HG02884 (cell line): ENCODE measurements at regions not wholly inside any gene's neighbourhood (a gene's known extent, or its start where the extent isn't known, plus 50 kb on each side); places are given as distances from the start of the nearest gene placed in this dataset.

Experiments used
- ATAC-seq: cut with Tn5 transposase; IDR thresholded peaks from one replicate; pipeline ENCODE4 v1.9.1; 2021; ENCODE audit warnings: mild to moderate bottlenecking, moderate library complexity; ENCODE audit not compliant: unreplicated experiment

GRCh38 chr1:114342376-114342775, 168.6 kb downstream of the TRIM33 start:
- no peak for ATAC-seq

DNA sequence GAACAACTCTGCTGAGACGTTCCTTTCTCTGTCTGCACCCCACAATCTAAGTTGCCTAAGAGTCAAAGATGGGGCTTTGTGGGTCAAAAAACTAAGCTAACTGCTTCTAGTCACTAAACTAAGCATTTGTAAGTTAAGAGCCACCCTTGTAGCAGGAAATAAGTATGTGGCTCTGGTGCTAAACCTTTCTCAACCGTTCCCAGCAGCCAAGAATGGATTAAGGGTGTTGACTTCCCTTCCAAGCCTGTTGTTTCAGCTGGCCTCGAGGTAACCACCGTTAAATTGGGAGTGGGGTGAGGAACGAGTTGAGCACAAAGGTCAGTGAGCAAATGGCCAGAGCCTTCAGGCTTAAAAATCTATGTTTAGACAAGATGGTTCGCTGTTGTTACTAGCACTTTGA, 169.1 kb downstream of the TRIM33 start:
- no peak for ATAC-seq

DNA sequence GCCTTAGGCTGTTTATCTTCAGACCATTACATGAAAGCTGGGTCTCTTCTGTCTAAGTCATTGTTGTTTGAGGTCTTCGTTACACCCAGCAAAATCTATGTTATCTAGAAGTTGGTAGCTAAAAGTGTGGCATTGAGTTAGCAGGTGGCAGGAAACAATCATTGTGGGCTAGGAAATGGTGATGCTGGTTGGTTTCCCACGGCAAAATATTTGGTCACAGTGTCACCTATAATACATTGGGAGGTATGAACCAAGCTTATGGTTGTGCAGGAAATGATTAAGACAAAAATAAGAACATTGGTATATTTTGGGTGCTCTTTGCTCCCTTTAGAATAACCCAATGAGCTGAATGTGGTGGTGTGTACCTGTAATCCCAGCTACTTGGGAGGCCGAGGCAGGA, 169.7 kb downstream of the TRIM33 start:
- ATAC-seq: no peak

- no peak for ATAC-seq
Observed at GRCh38 chr1:114340892-114341291, 170.1 kb downstream of the TRIM33 start.

GRCh38 chr1:114339379-114339778, 171.6 kb downstream of the TRIM33 start:
- no peak for ATAC-seq

DNA sequence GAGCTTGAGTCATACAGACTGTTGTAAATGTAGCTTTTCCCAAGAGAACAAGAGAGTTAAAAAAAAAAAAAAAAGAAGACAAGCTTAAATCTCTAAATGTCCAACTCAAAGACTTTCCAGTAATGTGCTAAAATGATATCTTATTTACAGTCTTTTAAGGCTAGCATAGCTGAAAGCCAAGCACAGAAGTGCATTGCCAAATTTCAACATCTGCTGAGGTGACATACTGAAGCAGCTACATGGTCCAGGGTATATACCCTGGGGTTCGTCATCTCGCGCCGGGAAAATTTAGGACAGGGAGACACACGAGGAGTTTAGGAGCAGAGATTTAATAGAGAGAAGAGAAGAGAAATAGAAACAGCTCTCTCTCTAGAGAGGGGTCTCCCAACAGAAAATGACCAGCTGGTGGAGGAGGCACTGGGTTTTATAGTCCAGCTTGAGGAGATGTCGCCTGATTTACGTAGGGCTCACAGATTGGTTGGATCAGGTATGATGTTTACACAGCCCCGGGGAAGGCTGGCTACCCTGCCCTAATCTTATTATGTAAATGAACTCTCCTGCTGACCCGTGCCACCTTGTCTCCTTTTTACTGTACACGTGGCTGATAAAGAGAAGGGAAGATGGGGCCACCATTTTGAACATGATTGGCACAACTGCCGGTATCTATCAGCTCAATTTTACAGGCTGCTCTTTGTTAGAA, 172.7 kb downstream of the TRIM33 start:
- no peak for ATAC-seq

- no peak for ATAC-seq
Observed at GRCh38 chr1:114337417-114337816, 173.6 kb downstream of the TRIM33 start.

GRCh38 chr1:114336360-114336759, 174.6 kb downstream of the TRIM33 start:
- ATAC-seq: no peak

DNA sequence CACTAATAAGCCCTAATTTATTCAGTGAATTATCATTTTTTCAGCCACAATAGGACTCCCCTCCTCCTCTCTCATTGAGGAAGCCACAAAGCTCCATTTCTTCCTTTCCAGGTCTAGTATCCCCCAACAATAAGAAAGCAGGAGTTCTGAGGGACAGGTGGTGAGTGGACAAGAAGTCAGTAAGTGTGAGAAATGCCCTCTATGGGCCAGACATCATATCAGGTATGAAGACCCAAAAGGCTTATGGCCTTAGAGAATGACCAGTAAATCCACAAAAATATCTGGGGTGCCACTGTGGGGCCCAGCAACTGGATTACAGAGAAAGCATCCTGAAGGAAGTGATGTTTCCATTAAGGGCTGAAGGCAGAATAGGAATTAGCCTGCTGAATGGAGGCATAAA, 175.7 kb downstream of the TRIM33 start:
- ATAC-seq: no peak

DNA sequence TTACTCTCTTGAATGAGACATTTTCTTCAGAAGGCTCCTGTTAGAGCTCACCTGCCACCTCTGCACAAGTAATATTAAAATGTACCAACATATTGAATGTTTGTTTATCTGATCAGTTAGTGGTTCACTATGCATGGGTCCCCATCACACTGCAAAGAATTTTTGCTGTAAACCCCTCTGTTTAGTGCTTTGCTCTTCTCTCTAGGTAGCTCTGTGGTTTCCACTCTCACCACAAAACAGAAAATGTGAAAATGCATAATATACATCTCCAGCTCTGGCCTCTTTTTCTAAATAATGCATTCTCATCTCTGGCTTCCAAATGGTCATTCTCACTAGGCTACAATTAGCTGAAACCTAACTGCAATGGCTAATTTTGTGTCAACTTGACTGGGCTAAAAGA, 176.7 kb downstream of the TRIM33 start:
- ATAC-seq: no peak

DNA sequence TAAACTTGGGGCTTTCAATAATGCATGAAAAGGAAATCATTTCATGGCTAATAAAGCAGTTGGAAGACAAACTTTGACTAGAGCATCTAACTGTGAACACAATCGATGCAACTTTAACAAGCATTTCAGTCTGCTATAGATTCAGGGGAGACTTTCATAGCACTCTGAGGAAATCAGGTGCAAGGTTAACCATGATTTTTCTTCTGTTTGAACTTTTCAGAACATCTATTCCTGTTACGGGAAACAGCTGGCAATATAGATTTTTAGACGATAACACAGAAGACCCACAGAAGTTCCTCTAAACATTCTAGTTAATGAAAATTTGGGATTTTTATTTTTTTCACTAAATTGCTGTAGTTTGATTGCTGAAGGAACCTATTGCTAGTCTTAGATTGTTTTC, 177.3 kb downstream of the TRIM33 start:
- ATAC-seq: no peak

DNA sequence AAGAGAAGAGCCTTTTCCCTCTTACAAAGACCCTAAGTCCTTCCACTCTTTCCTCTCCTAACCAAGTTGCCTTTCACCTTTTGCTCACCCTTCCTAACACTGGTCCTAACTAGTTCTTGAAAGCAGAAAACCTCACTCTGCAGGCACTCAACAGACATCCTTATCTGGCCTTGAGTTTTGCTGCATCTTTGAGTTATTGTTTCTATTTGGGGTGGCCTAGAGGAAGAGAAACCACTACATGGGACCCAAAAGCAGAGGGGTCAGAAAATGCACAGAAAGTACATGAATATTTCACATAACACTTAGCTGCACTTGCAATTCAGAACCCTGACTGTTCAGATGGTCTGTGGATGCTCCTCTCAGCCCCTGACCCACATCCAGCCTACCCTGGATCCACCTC, 178.3 kb upstream of the SYT6 start:
- no peak for ATAC-seq

GRCh38 chr1:114330451-114330983, 176.8 kb upstream of the SYT6 start:
- no peak for ATAC-seq

DNA sequence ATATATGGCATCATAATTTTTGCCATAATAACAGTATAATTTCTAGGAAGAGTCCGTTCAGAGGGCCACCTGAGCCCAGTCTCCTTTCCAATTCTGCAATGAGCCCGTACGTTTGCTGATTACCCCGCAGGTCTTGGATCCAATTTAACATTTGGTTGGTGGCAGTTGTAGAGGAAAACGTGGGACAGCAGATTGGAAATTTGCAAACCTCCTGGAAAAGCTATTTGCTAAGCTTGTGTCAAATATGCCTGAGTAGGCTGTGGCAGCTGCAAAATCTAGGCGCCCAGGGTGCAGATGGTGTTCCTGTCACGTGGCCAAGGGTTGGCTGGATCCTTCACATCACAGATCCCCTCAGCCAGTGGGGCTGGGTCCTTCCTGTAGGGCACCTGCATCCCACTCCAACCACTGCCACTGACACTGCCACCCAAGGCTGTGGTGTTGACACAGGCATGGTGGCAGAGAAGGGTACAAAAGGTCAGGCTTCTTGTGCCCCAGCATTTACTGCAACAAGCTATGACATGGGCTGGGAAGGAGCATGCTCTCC, 174.8 kb upstream of the SYT6 start:
- ATAC-seq: no peak

DNA sequence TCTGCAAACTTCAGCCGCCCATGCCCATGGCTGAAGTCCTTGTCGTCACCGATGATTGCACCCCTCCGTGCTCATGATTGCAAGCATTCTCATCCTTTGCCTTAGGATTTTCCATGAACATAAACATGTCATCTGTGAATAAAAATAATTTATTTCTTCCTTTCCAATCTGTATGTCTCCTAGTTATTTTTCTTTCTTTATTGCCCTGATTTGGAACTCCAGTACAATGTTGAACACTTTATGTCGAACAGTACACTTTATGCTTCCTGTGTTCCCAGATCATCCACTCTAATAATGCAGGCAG, 170.9 kb upstream of the SYT6 start:
- no peak for ATAC-seq

GRCh38 chr1:114323959-114324661, 170.4 kb upstream of the SYT6 start:
- no peak for ATAC-seq

DNA sequence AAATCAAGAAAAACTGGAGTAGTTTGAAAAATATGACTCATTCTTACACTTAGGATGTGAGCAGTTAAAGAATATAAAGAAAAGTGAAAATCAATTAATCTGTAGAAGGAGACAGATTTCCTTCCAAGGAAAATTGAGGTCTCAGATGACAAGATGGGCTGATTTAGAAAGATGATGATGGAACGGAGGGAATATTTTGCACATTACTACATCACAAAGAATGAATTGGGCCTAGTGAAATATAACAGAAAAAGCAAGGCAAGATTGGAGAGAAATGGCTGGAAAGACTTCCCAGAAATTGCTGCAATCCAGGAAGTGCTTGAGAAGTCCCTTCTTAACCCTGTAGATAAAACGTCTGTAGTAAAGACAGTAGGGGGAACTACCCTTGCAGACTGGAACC, 169.1 kb upstream of the SYT6 start:
- ATAC-seq: no peak

- ATAC-seq: no peak
Observed at GRCh38 chr1:114322207-114322606, 168.5 kb upstream of the SYT6 start.

GRCh38 chr1:114320586-114320985, 166.9 kb upstream of the SYT6 start:
- ATAC-seq: no peak

DNA sequence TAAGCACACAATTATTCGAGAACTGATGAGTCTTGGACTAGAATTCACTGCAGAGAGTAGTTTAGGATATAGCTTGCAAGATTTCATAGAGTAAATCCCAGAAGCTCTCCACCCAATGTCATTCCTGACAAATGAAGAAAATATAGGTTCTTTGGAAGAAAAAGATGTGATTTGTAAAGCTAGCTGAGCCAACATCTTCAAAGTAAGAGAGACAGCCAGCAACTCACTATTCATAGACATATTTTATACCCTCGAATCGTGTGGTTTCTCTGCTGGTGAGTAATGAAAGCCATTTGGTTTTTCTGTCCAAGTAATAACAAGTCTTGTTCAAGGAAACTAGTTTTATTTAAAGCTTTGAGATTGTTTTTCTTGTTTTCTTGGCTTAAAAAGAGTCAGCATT, 165.7 kb upstream of the SYT6 start:
- ATAC-seq: no peak

- ATAC-seq: no peak
Observed at GRCh38 chr1:114318961-114319360, 165.3 kb upstream of the SYT6 start.

DNA sequence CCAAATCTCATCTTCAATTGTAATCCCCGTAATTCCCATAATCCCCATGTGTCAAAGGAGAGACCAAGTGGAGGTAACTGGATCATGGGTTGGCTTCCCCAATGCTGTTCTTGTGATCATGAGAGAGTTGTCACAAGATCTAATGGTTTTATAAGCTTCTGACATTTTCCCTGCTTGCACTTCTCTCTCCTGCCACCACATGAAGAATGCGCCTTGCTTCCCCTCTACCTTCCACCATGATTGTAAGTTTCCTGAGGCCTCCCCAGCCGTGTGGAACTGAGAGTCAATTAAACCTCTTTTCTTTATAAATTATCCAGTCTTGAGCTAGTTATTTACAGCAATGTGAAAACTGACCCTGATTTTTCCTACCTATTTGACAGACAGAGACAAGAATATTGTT, 162.5 kb upstream of the SYT6 start:
- no peak for ATAC-seq
